GM10266 (cell line): ENCODE measurements at regions not wholly inside any gene's neighbourhood (a gene's known extent, or its start where the extent isn't known, plus 50 kb on each side); places are given as distances from the start of the nearest gene placed in this dataset.

Experiments
- DNase-seq: peaks from one replicate; pipeline ENCODE4 v3.0.0; 2012; ENCODE audit errors: extremely low spot score
- CTCF ChIP-seq: IDR thresholded peaks from 2 replicates; pipeline ENCODE4 v1.5.1; 2012; ENCODE audit warnings: mild to moderate bottlenecking, low read depth; ENCODE audit not compliant: control insufficient read depth, insufficient read depth; ENCODE audit errors: missing control alignments

- DNase-seq: no peak
- TF ChIP-seq CTCF: no peak
These were observed 272.7 kb upstream of the DIO3 start for GRCh38 chr14:101288436-101289229.

- no peak for TF ChIP-seq CTCF
- no peak for DNase-seq
These were observed 272.0 kb upstream of the DIO3 start for GRCh38 chr14:101289230-101289690.

- no peak for DNase-seq
- no peak for TF ChIP-seq CTCF
These were observed 271.4 kb upstream of the DIO3 start for GRCh38 chr14:101289911-101290310.

GRCh38 chr14:101290611-101291010 is 270.7 kb upstream of the DIO3 start:
- DNase-seq: no peak
- TF ChIP-seq CTCF: no peak

- no peak for DNase-seq
- TF ChIP-seq CTCF: no peak
These were observed 269.9 kb upstream of the DIO3 start for GRCh38 chr14:101291390-101291789.

- DNase-seq: no peak
- TF ChIP-seq CTCF: no peak
These were observed 268.8 kb upstream of the DIO3 start for GRCh38 chr14:101292448-101292847.

- no peak for DNase-seq
- no peak for TF ChIP-seq CTCF
These were observed 267.7 kb upstream of the DIO3 start for GRCh38 chr14:101293605-101294004.
